NCI-H187 (cell line): ENCODE measurements at regions not wholly inside any gene's neighbourhood (a gene's known extent, or its start where the extent isn't known, plus 50 kb on each side); places are given as distances from the start of the nearest gene placed in this dataset.
"Not testable (repeated sequence)": the region's sequence is repeated elsewhere in the genome, so short reads cannot be mapped to it uniquely, and the experiment has no call there.

Source experiments
- DNase-seq, 2 experiments: peaks; one replicate each; lab custom pipeline; 2025; lab: John Stamatoyannopoulos, UW

GRCh38 chr5:84961193-84961592 lies 576.5 kb upstream of the EDIL3 start:
- DNase-seq, result no peak

GRCh38 chr5:84961903-84962302 lies 577.2 kb upstream of the EDIL3 start:
- DNase-seq, result no peak

GRCh38 chr5:84983093-84983492 lies 598.4 kb upstream of the EDIL3 start:
- DNase-seq, result no peak

- DNase-seq, result no peak
These were observed 600.5 kb upstream of the EDIL3 start for GRCh38 chr5:84985148-84985547.

GRCh38 chr5:84986688-84987087 lies 602.0 kb upstream of the EDIL3 start:
- no peak for DNase-seq

GRCh38 chr5:85000671-85001070 lies 616.0 kb upstream of the EDIL3 start:
- no peak for DNase-seq

GRCh38 chr5:85002026-85002425 lies 617.3 kb upstream of the EDIL3 start:
- DNase-seq, result not testable (repeated sequence)

- DNase-seq, result no peak
These were observed 625.4 kb upstream of the EDIL3 start for GRCh38 chr5:85010014-85010562.

- no peak for DNase-seq
These were observed 632.6 kb upstream of the EDIL3 start for GRCh38 chr5:85017261-85017660.

GRCh38 chr5:85030316-85031084 lies 645.8 kb upstream of the EDIL3 start:
- no peak for DNase-seq

GRCh38 chr5:85049020-85049419 lies 664.3 kb upstream of the EDIL3 start:
- no peak for DNase-seq

GRCh38 chr5:85052826-85053225 lies 668.1 kb upstream of the EDIL3 start:
- DNase-seq, result no peak

GRCh38 chr5:85069659-85070640 lies 685.3 kb upstream of the EDIL3 start:
- DNase-seq, result no peak

GRCh38 chr5:85077581-85077980 lies 692.9 kb upstream of the EDIL3 start:
- DNase-seq, result no peak

GRCh38 chr5:85096421-85096820 lies 711.7 kb upstream of the EDIL3 start:
- no peak for DNase-seq

GRCh38 chr5:85108471-85108870 lies 723.8 kb upstream of the EDIL3 start:
- DNase-seq, result no peak

GRCh38 chr5:85109616-85110015 lies 724.9 kb upstream of the EDIL3 start:
- DNase-seq, result no peak

- no peak for DNase-seq
These were observed 747.6 kb upstream of the EDIL3 start for GRCh38 chr5:85132269-85132668.

- DNase-seq, result no peak
These were observed 755.8 kb upstream of the EDIL3 start for GRCh38 chr5:85140471-85140870.

GRCh38 chr5:85143138-85143537 lies 758.5 kb upstream of the EDIL3 start:
- no peak for DNase-seq

GRCh38 chr5:85148701-85149100 lies 764.0 kb upstream of the EDIL3 start:
- no peak for DNase-seq

- DNase-seq, result no peak
These were observed 774.7 kb upstream of the EDIL3 start for GRCh38 chr5:85159395-85159794.

GRCh38 chr5:85168474-85168873 lies 783.8 kb upstream of the EDIL3 start:
- DNase-seq, result no peak
